Ovary (tissue), 3 donors: ENCODE measurements at regions not wholly inside any gene's neighbourhood (a gene's known extent, or its start where the extent isn't known, plus 50 kb on each side); places are given as distances from the start of the nearest gene placed in this dataset.

Experiments
- CTCF ChIP-seq, 3 donors: fragments of 450-650 bp in 2 of 3; fragments of 200-600 bp in 1 of 3; IDR thresholded peaks; one replicate each; pipeline versions ENCODE4 v1.5.1 to v1.8.0; 2016 to 2022; ENCODE audit warnings: antibody characterized with exemption in 3 of 3, mild to moderate bottlenecking in 1 of 3
- POLR2A ChIP-seq: fragments of 450-650 bp; IDR thresholded peaks from one replicate; pipeline ENCODE4 v1.6.1; 2017; ENCODE audit warnings: antibody characterized with exemption, mild to moderate bottlenecking, moderate library complexity
- donor health status: DM: no; HTN: no; CAD: no.

- TF ChIP-seq CTCF (IDR thresholded peaks at IDR 0.05) (no peak), POLR2A (no peak)
These were observed 472.1 kb downstream of the CDH2 start for GRCh38 chr18:27704736-27705361.
